ENCODE measurements at regions not wholly inside any gene's neighbourhood (a gene's known extent, or its start where the extent isn't known, plus 50 kb on each side); places are given as distances from the start of the nearest gene placed in this dataset.

DNA sequence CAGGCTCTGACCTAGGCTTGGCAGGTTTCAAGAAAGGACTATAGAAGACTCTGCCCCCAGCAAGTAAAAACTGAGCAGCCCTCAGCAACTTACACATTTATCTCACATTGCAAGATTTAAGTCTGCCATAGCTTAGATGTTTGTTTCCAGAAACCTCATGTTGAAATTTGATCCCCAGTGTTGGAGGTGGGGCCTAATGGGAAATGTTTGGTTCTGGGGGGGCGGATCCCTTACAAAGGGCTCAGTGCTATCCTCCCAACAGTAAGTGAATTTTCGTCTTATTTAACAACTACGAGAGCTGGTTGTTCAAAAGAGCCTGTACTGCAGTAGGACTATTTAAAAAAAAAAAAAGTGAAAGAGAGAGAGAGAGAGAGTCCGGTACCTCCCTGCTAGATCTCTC is 125.2 kb upstream of the PROK2 start:
- Mint-ChIP-seq H3K9me3 (peaks cover 0 to 18% (median 3%) of the 10 kb centered on the region in 7 donors), H3K4me1 (peaks cover 30% of the 10 kb centered on the region)

DNA sequence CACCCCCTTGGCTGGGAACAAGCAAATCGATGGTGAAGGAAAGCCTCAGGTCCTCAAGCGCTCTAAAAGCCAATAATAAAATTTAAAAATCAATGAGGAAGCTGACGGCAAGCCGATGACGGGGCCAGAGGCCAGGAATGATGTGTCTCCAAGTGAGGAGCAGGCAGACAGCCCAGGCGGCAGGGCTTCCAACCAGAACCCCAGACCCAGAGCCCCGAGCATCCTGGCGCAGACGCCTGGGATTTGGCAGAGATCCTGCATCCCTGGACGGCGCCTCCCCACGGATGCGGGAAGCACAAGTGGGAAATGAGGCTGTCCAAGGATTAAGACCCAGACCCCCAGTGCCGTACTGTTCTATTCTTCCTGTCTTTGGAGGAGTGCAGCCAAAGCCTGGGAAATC is 123.0 kb upstream of the PROK2 start:
- Histone ChIP-seq H3K27me3 (ENCODE audit: control insufficient read depth in 2 of 2, insufficient read depth in 2 of 2, low read length in 2 of 2) (peaks cover 68 to 87% of the 10 kb centered on the region in 2 donors), H3K9ac (ENCODE audit: insufficient read depth, low read length, poor library complexity, severe bottlenecking) (no peak overlapping the region), H4K20me1 (ENCODE audit: insufficient read depth, low read length) (peaks cover 44% of the 10 kb centered on the region), H2AFZ (ENCODE audit: insufficient read depth, low read depth, low read length, poor library complexity, severe bottlenecking) (no peak overlapping the region), H3K36me3 (replicated peaks in 1 of 2; ENCODE audit: control insufficient read depth in 1 of 2, insufficient read depth in 2 of 2, low read length in 2 of 2) (no peaks in the 10 kb centered on the region), H3K4me2 (replicated peaks; ENCODE audit: extremely low read depth, low read length, poor library complexity, severe bottlenecking) (no peak overlapping the region), H3K79me2 (ENCODE audit: insufficient read depth, low read length) (no peaks in the 10 kb centered on the region), H3K9me3 (replicated peaks in 1 of 2; ENCODE audit: control insufficient read depth in 1 of 2, insufficient read depth in 1 of 2, low read length in 2 of 2) (peaks cover 0 to 6% of the 10 kb centered on the region in 2 donors), H3K27ac (ENCODE audit: low read depth in 1 of 2, low read length in 2 of 2) (no peak overlapping the region), H3K4me3 (replicated peaks in 1 of 3; ENCODE audit: low read depth in 2 of 3, low read length in 3 of 3) (no peak overlapping the region), H3K4me1 (ENCODE audit: control insufficient read depth in 1 of 2, insufficient read depth in 2 of 2, low read length in 2 of 2) (peaks cover 41 to 47% of the 10 kb centered on the region in 2 donors)
- Mint-ChIP-seq H3K4me1 (peaks cover 48% of the 10 kb centered on the region), H3K27ac (peak overlapping the region in 1 of 7 donors; percentile 50), H3K4me3 (peak overlapping the region in 1 of 2 donors; percentile 87), H3K27me3 (ENCODE audit: low read depth in 3 of 3) (peaks cover 92 to 95% (median 92%) of the 10 kb centered on the region in 3 donors), H3K36me3 (peaks cover 10 to 17% of the 10 kb centered on the region in 2 donors), H3K9me3 (peaks cover 0 to 19% (median 7%) of the 10 kb centered on the region in 7 donors)
- DNase-seq: no peak
- TF ChIP-seq, protein P1, sequence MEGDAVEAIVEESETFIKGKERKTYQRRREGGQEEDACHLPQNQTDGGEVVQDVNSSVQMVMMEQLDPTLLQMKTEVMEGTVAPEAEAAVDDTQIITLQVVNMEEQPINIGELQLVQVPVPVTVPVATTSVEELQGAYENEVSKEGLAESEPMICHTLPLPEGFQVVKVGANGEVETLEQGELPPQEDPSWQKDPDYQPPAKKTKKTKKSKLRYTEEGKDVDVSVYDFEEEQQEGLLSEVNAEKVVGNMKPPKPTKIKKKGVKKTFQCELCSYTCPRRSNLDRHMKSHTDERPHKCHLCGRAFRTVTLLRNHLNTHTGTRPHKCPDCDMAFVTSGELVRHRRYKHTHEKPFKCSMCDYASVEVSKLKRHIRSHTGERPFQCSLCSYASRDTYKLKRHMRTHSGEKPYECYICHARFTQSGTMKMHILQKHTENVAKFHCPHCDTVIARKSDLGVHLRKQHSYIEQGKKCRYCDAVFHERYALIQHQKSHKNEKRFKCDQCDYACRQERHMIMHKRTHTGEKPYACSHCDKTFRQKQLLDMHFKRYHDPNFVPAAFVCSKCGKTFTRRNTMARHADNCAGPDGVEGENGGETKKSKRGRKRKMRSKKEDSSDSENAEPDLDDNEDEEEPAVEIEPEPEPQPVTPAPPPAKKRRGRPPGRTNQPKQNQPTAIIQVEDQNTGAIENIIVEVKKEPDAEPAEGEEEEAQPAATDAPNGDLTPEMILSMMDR (IDR thresholded peaks at IDR 0.05): no peak
- intact Hi-C loops (cut with micrococcal nuclease): loop anchor here in 1 of 2 donors (10.0 kb wide), 1 partner anchor 197 kb away; no protein-coding TSS in a partner anchor
- WGBS (ENCODE audit: insufficient coverage): 96% methylated on average over 9 of the region's 14 CpGs

More for the DNA sequence above, 125.2 kb upstream of the PROK2 start:
- Histone ChIP-seq H3K27ac (ENCODE audit: low read depth in 1 of 2, low read length in 2 of 2) (no peak overlapping the region), H2AFZ (ENCODE audit: insufficient read depth, low read depth, low read length, poor library complexity, severe bottlenecking) (no peak overlapping the region), H4K20me1 (ENCODE audit: insufficient read depth, low read length) (peaks cover 31% of the 10 kb centered on the region), H3K9ac (ENCODE audit: insufficient read depth, low read length, poor library complexity, severe bottlenecking) (no peak overlapping the region), H3K4me3 (replicated peaks in 1 of 3; ENCODE audit: low read depth in 2 of 3, low read length in 3 of 3) (no peak overlapping the region), H3K4me1 (ENCODE audit: control insufficient read depth in 1 of 2, insufficient read depth in 2 of 2, low read length in 2 of 2) (peaks cover 27 to 29% of the 10 kb centered on the region in 2 donors), H3K9me3 (replicated peaks in 1 of 2; ENCODE audit: control insufficient read depth in 1 of 2, insufficient read depth in 1 of 2, low read length in 2 of 2) (peaks cover 0 to 6% of the 10 kb centered on the region in 2 donors), H3K79me2 (ENCODE audit: insufficient read depth, low read length) (no peaks in the 10 kb centered on the region), H3K27me3 (ENCODE audit: control insufficient read depth in 2 of 2, insufficient read depth in 2 of 2, low read length in 2 of 2) (peaks cover 71 to 89% of the 10 kb centered on the region in 2 donors), H3K36me3 (replicated peaks in 1 of 2; ENCODE audit: control insufficient read depth in 1 of 2, insufficient read depth in 2 of 2, low read length in 2 of 2) (no peaks in the 10 kb centered on the region), H3K4me2 (replicated peaks; ENCODE audit: extremely low read depth, low read length, poor library complexity, severe bottlenecking) (no peak overlapping the region)
- intact Hi-C loops (cut with micrococcal nuclease): no loop called here
- peaks cover 91 to 93% (median 91%) of the 10 kb centered on the region in 3 donors for H3K27me3 Mint-ChIP-seq (ENCODE audit: low read depth in 3 of 3)
- DNase-seq: no peak
- peaks cover 0 to 10% of the 10 kb centered on the region in 2 donors for H3K36me3 Mint-ChIP-seq
- H3K4me3 Mint-ChIP-seq: peak overlapping the region in 1 of 2 donors; percentile 87
- no peak overlapping the region for H3K27ac Mint-ChIP-seq
- TF ChIP-seq, protein P1 (IDR thresholded peaks at IDR 0.05): no peak
- 100% methylated on average over 1 of the region's 4 CpGs for WGBS (ENCODE audit: insufficient coverage)
